ENCODE measurements at regions not wholly inside any gene's neighbourhood (a gene's known extent, or its start where the extent isn't known, plus 50 kb on each side); places are given as distances from the start of the nearest gene placed in this dataset.

DNA sequence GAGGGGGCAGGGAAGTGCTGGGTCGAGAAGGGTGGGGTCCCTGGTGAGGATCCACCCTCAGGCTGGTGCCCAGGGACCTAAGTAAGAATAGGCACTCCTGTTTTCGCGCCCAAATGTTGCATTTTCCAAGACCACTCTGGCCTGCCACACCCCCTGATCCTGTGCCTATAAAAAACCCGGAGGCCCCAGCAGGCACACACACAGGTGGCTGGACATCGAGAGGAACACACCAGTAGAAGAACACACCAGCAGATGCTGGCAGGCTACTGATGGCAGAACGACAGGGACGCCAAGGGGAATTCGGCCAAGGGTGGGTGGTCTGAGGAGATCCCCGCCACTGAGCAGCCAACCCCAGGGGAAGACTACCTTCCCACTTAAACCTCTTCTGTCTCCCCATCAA, 633.9 kb upstream of the POT1 start:
- Histone ChIP-seq H3K79me2 (ENCODE audit: low read depth) (no peaks in the 10 kb centered on the region), H3F3A (ENCODE audit: low read depth) (no peaks in the 10 kb centered on the region), H3K4me2 (no peak overlapping the region), H3K36me3 (no peaks in the 10 kb centered on the region), H3K9me3 (ENCODE audit: low read depth) (no peaks in the 10 kb centered on the region), H3K27ac (no peak overlapping the region), H3K27me3 (no peaks in the 10 kb centered on the region), H2AFZ (replicated peaks) (peak overlapping the region; percentile 91), H4K20me1 (ENCODE audit: low read depth) (no peaks in the 10 kb centered on the region), H3K4me3 (no peak overlapping the region), H3K9ac (no peak overlapping the region), H3K4me1 (no peaks in the 10 kb centered on the region)
- DNase-seq (ENCODE audit: low spot score), result no peak
- H3K36me3 Mint-ChIP-seq, result no peaks in the 10 kb centered on the region
- no peak overlapping the region for H3K27ac Mint-ChIP-seq
- no peak overlapping the region for H3K4me3 Mint-ChIP-seq
- peaks cover 2% of the 10 kb centered on the region for H3K9me3 Mint-ChIP-seq
- H3K27me3 Mint-ChIP-seq (ENCODE audit: insufficient read depth, low read depth), result peaks cover 2% of the 10 kb centered on the region
- TF ChIP-seq EZH2phosphoT487 (IDR thresholded peaks at IDR 0.05) (no peak), EZH2 (IDR thresholded peaks at IDR 0.05) (no peak)
- TF ChIP-seq, protein P1, sequence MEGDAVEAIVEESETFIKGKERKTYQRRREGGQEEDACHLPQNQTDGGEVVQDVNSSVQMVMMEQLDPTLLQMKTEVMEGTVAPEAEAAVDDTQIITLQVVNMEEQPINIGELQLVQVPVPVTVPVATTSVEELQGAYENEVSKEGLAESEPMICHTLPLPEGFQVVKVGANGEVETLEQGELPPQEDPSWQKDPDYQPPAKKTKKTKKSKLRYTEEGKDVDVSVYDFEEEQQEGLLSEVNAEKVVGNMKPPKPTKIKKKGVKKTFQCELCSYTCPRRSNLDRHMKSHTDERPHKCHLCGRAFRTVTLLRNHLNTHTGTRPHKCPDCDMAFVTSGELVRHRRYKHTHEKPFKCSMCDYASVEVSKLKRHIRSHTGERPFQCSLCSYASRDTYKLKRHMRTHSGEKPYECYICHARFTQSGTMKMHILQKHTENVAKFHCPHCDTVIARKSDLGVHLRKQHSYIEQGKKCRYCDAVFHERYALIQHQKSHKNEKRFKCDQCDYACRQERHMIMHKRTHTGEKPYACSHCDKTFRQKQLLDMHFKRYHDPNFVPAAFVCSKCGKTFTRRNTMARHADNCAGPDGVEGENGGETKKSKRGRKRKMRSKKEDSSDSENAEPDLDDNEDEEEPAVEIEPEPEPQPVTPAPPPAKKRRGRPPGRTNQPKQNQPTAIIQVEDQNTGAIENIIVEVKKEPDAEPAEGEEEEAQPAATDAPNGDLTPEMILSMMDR (IDR thresholded peaks at IDR 0.05), result no peak
- no peaks in the 10 kb centered on the region for H3K4me1 Mint-ChIP-seq

DNA sequence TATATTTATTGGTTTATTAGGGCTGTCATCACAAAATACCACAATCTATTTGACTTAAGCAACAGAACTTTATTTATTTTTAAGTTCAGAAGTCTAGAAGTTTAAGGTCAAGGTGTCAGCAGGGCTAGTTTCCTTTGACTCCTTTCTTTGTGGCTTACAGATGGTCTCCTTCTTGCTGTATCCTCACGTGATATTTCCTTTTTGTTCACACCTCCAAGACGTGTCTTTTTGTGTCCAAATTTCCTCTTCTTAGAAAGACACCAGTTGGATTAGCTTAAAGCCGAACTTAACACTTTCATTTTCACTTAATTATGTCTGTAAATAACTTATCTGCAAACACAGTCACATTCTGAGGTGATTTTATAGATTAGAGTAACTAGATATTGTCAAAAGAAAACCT, 631.4 kb upstream of the POT1 start:
- Histone ChIP-seq H3K9ac (no peak overlapping the region), H3K27me3 (no peaks in the 10 kb centered on the region), H4K20me1 (ENCODE audit: low read depth) (no peaks in the 10 kb centered on the region), H3F3A (ENCODE audit: low read depth) (no peaks in the 10 kb centered on the region), H3K4me2 (no peak overlapping the region), H3K79me2 (ENCODE audit: low read depth) (no peaks in the 10 kb centered on the region), H2AFZ (replicated peaks) (no peak overlapping the region), H3K9me3 (ENCODE audit: low read depth) (no peaks in the 10 kb centered on the region), H3K4me3 (no peak overlapping the region), H3K27ac (no peak overlapping the region), H3K4me1 (no peaks in the 10 kb centered on the region), H3K36me3 (no peaks in the 10 kb centered on the region)
- Mint-ChIP-seq H3K27ac (no peak overlapping the region), H3K27me3 (ENCODE audit: insufficient read depth, low read depth) (peaks cover 2% of the 10 kb centered on the region), H3K4me3 (no peak overlapping the region), H3K4me1 (no peaks in the 10 kb centered on the region), H3K36me3 (no peaks in the 10 kb centered on the region), H3K9me3 (peaks cover 2% of the 10 kb centered on the region)
- TF ChIP-seq, protein P1 (IDR thresholded peaks at IDR 0.05), result no peak
- TF ChIP-seq EZH2phosphoT487 (IDR thresholded peaks at IDR 0.05) (no peak), EZH2 (IDR thresholded peaks at IDR 0.05) (no peak)
- no peak for DNase-seq (ENCODE audit: low spot score)

DNA sequence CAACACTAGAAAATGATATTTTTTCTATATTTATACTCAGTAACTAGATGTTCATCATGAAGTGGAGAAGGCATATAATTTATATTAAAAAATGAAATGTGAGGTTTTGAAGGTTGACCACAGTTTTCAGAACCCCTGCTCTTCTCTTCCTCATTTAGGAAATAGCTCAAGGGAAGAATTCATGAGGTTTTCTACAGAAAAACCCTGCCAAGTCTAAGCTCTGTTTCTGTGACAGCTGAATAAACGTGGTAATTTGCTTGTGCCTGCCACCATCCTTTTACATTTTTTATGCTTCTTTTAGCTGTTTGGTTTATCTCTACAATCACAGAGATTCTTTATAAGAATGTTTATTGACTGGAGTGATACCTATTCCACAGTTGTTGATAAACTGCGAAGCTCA, 630.3 kb upstream of the POT1 start:
- no peaks in the 10 kb centered on the region for H3K36me3 Mint-ChIP-seq
- no peak overlapping the region for H3K4me3 Mint-ChIP-seq
- no peaks in the 10 kb centered on the region for H3K4me1 Mint-ChIP-seq
- peaks cover 2% of the 10 kb centered on the region for H3K9me3 Mint-ChIP-seq
- H4K20me1 ChIP-seq (ENCODE audit: low read depth), result no peaks in the 10 kb centered on the region
- H3K9me3 ChIP-seq (ENCODE audit: low read depth), result no peaks in the 10 kb centered on the region
- H3K36me3 ChIP-seq, result no peaks in the 10 kb centered on the region
- no peak overlapping the region for H2AFZ ChIP-seq (replicated peaks)
- H3K27me3 ChIP-seq, result no peaks in the 10 kb centered on the region
- H3F3A ChIP-seq (ENCODE audit: low read depth), result no peaks in the 10 kb centered on the region
- no peak overlapping the region for H3K27ac ChIP-seq
- no peak overlapping the region for H3K27ac Mint-ChIP-seq
- peaks cover 2% of the 10 kb centered on the region for H3K27me3 Mint-ChIP-seq (ENCODE audit: insufficient read depth, low read depth)
- no peak overlapping the region for H3K9ac ChIP-seq
- H3K79me2 ChIP-seq (ENCODE audit: low read depth), result no peaks in the 10 kb centered on the region
- no peak for TF ChIP-seq EZH2 (IDR thresholded peaks at IDR 0.05)
- TF ChIP-seq, protein P1 (IDR thresholded peaks at IDR 0.05), result no peak
- TF ChIP-seq EZH2phosphoT487 (IDR thresholded peaks at IDR 0.05), result no peak
- H3K4me3 ChIP-seq, result no peak overlapping the region
- no peak overlapping the region for H3K4me2 ChIP-seq
- no peak for DNase-seq (ENCODE audit: low spot score)
- H3K4me1 ChIP-seq, result no peaks in the 10 kb centered on the region
